GM19023 (cell line): ENCODE measurements at regions not wholly inside any gene's neighbourhood (a gene's known extent, or its start where the extent isn't known, plus 50 kb on each side); places are given as distances from the start of the nearest gene placed in this dataset.

Experiments
- ATAC-seq: cut with Tn5 transposase; IDR thresholded peaks from one replicate; pipeline ENCODE4 v1.9.1; 2021; ENCODE audit warnings: mild to moderate bottlenecking, moderate library complexity; ENCODE audit not compliant: unreplicated experiment

- no peak for ATAC-seq
These were observed 1229.2 kb upstream of the CADM2 start for GRCh38 chr3:83729576-83729975.

DNA sequence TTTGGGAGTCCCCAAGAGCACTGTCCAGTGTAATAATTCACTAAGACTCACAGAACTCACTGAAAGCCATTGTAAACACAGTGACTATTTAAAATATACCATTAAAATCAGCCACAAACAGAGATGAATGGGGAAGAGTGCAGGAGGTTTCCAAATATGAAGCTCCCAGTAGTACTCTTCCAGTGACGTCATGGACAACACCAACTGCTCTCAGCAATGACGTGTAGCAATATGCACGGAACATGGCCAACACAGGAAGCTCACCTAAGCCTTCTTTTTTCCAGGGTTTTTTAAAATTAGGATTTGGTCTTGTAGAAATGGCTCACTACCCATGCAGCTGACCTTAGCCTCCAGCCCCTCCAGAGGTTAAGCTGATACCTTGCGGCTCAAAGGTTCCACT, 1224.1 kb upstream of the CADM2 start:
- ATAC-seq: no peak

DNA sequence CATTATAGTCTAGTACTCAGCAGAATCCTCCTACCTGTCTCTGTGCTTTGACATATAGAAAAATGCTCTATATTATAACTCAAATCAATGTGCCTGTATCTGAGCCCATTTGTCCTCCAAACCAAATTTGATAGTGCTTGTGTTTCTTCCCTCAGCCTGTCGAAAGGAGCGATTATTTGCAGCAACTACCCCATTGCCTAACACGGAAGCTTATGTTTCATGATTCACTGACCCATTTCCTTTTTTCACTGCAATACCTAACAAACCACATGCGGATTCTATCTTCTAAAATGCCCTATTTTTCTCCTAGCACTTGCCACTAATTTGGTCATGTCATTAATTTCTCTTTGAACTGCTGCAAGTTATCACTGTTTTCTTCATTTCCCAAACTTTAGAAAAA, 1220.6 kb upstream of the CADM2 start:
- no peak for ATAC-seq

GRCh38 chr3:83740504-83740903, 1218.3 kb upstream of the CADM2 start:
- no peak for ATAC-seq

DNA sequence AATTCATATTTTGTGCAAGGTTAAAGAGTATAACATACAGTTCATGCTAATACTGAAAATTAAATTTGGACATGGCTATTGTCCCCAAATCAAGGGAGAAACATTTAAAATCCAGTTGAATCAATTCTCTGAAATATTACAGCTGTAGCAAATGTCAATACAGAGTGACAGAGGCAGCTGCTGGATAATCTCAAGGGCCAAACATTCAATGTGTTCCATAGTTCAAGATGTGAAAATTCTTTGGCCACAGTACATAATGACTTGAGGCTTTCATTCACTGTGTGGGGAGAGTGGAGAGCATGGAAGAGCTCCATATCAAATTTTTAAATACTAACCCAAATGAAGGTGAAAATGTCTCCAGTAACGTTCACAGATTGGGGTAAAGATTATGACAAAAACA, 1192.8 kb upstream of the CADM2 start:
- ATAC-seq: no peak

- ATAC-seq: no peak
These were observed 1188.8 kb upstream of the CADM2 start for GRCh38 chr3:83769791-83770663.

GRCh38 chr3:83770664-83771402, 1188.0 kb upstream of the CADM2 start:
- ATAC-seq: no peak

- ATAC-seq: no peak
These were observed 1156.0 kb upstream of the CADM2 start for GRCh38 chr3:83802801-83803200.

- no peak for ATAC-seq
These were observed 1151.3 kb upstream of the CADM2 start for GRCh38 chr3:83807511-83807910.

DNA sequence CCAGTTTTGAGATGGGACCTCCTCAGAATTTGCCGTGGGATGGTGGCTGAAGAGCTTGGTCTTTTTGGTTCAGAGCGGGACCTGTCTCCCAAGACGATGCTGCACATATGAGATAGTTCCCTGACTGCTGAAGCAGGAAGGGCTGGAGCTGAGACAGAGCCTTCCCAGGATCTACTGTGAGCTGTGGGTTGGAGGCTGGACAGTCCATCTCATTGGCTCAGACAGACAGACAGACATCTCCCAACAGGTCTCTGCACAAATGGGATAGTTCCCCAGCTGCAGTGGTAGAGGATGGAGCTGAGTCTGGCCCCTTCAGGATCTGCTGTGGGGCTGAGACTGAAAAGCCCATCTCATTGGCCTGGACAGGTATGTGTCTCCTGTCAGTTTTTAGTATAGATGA, 1145.6 kb upstream of the CADM2 start:
- no peak for ATAC-seq

DNA sequence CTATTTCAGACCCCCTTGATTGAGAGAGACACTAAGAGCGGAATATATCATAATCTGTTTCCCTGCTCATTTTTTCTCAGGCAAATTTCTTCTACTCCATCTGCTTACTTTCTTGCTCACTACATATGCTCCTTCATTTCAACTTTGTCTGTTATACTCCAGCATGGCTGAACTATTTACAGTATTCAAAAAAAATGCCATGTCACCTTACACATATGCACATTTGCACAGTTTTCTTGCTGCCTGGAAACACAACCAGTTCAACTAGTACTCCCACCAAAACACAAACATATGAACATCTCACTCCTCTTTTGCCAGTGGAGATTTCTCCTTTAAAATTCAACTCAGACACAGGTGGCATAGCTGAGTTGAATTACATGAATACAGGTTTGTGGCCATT, 1142.1 kb upstream of the CADM2 start:
- ATAC-seq: no peak

DNA sequence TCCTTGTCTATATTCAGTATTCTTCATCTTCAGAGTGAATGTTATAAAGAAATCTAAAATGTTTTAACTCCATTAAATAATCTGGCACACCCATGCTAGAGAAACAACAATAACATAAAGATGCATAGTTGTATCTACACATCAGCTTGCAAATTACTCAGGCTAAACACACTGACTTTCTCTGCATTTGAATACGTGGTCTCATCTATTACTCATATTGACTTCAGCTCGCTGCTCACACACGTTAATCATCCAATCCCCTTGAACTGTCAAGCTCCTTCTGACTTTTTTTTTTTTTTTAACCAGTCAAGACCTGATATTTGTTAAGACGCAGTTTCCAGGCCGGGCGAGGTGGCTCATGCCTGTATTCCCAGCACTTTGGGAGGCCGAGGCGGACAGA, 1137.3 kb upstream of the CADM2 start:
- no peak for ATAC-seq

DNA sequence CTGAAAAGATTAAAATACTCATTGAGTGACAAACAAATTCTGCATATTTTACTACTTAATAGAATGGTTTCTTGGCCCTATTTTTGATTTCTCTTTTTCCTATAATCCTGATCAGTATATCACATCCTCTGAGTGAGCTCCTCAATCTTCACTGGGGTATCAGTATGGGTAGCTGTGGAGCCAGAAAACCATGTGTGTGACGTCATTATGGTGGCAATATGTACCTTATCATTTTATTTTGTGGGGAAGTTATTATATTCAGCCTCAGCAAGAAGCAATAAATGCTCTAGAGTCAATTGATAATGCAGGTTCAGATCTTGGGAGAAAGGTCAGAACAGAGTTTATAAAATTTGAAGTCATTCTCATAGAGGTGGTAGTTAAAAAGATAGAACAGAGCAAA, 1135.7 kb upstream of the CADM2 start:
- no peak for ATAC-seq

- no peak for ATAC-seq
These were observed 1123.7 kb upstream of the CADM2 start for GRCh38 chr3:83835040-83835439.

GRCh38 chr3:83842511-83842910, 1116.3 kb upstream of the CADM2 start:
- no peak for ATAC-seq

DNA sequence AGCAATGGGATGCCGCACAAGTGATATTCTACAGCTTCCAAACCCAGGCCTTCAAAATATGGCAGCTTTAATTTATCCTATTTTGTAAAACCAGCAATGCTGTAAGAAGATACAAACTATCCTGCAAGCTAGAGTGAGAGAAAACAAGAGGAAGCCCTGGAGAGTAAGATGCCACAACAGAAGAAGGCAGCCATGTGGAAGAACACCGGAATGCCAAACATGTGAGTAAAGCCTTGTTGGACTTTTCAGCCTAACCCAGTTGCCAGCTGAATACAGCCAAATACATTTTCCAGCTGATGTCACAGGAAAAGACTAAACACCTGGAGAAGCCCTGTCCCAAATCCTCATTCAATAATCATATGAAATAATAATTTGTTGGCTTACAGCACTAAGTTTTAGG, 1115.1 kb upstream of the CADM2 start:
- ATAC-seq: no peak

- ATAC-seq: no peak
These were observed 1109.6 kb upstream of the CADM2 start for GRCh38 chr3:83849106-83849730.

- no peak for ATAC-seq
These were observed 1095.4 kb upstream of the CADM2 start for GRCh38 chr3:83863380-83863779.

- ATAC-seq: no peak
These were observed 1089.8 kb upstream of the CADM2 start for GRCh38 chr3:83868909-83869567.

GRCh38 chr3:83873550-83873949, 1085.2 kb upstream of the CADM2 start:
- no peak for ATAC-seq

DNA sequence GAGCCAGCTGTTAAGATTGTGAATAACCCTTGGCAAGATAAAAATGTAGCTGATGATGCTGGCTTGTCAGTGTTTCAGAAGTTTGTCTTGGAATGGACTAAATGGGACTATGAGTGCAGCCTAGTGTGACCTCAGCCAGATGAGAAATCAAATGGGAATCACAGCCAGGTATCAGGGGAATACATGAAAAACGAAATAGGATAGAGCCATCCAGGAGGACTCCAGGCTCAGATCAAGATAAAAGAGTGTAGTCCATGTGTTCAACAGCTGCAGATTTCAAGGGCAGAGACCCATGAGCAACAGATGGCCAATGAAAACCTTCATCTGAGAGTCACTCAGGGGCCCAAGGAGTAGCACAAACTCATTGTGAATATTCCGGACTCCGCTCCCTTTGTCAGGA, 1080.9 kb upstream of the CADM2 start:
- no peak for ATAC-seq
